ENCODE measurements at regions not wholly inside any gene's neighbourhood (a gene's known extent, or its start where the extent isn't known, plus 50 kb on each side); places are given as distances from the start of the nearest gene placed in this dataset.
"Not testable (repeated sequence)": the region's sequence is repeated elsewhere in the genome, so short reads cannot be mapped to it uniquely, and the experiment has no call there.

GRCh38 chr18:68219872-68220271, 495.0 kb downstream of the TMX3 start:
- DNase-seq, result no peak

GRCh38 chr18:68219274-68219673, 495.6 kb downstream of the TMX3 start:
- DNase-seq, result no peak

- no peak for DNase-seq
Measured at GRCh38 chr18:68215931-68216330, 499.0 kb downstream of the TMX3 start.

- DNase-seq, result no peak
Measured at GRCh38 chr18:68186039-68186438, 528.9 kb downstream of the TMX3 start.

GRCh38 chr18:68181956-68182355, 533.0 kb downstream of the TMX3 start:
- DNase-seq, result no peak

- no peak for DNase-seq
Measured at GRCh38 chr18:68179811-68180210, 535.1 kb downstream of the TMX3 start.

- no peak for DNase-seq
Measured at GRCh38 chr18:68178921-68179320, 536.0 kb downstream of the TMX3 start.

GRCh38 chr18:68177807-68178702, 536.9 kb downstream of the TMX3 start:
- DNase-seq, result no peak

GRCh38 chr18:68176901-68177300, 538.0 kb downstream of the TMX3 start:
- no peak for DNase-seq

- DNase-seq, result no peak
Measured at GRCh38 chr18:68172842-68173549, 541.9 kb downstream of the TMX3 start.

- no peak for DNase-seq
Measured at GRCh38 chr18:68164909-68165308, 550.0 kb downstream of the TMX3 start.

- DNase-seq, result not testable (repeated sequence)
Measured at GRCh38 chr18:68153821-68154220, 561.1 kb downstream of the TMX3 start.

GRCh38 chr18:68152770-68153169, 562.1 kb downstream of the TMX3 start:
- no peak for DNase-seq

GRCh38 chr18:68150961-68151360, 563.9 kb downstream of the TMX3 start:
- no peak for DNase-seq

- DNase-seq, result no peak
Measured at GRCh38 chr18:68148863-68149262, 566.0 kb downstream of the TMX3 start.

- DNase-seq, result no peak
Measured at GRCh38 chr18:68147728-68148127, 567.2 kb downstream of the TMX3 start.

- DNase-seq, result no peak
Measured at GRCh38 chr18:68121826-68122225, 593.1 kb downstream of the TMX3 start.

GRCh38 chr18:68121308-68121707, 593.6 kb downstream of the TMX3 start:
- DNase-seq, result no peak

- no peak for DNase-seq
Measured at GRCh38 chr18:68114989-68115388, 598.5 kb upstream of the DSEL start.

- DNase-seq, result no peak
Measured at GRCh38 chr18:68104036-68104435, 587.5 kb upstream of the DSEL start.

GRCh38 chr18:68103561-68103960, 587.0 kb upstream of the DSEL start:
- no peak for DNase-seq

GRCh38 chr18:68102117-68102516, 585.6 kb upstream of the DSEL start:
- DNase-seq, result no peak

- no peak for DNase-seq
Measured at GRCh38 chr18:68098655-68099054, 582.1 kb upstream of the DSEL start.

- no peak for DNase-seq
Measured at GRCh38 chr18:68086481-68086880, 570.0 kb upstream of the DSEL start.

Measured in stimulated activated CD4-positive, alpha-beta T cell treated with anti-CD3 and anti-CD28 coated beads, Interleukin-2, amount 100 ng/mL, for 24 hours (primary cell).